HepG2 (cell line): ENCODE measurements at regions not wholly inside any gene's neighbourhood (a gene's known extent, or its start where the extent isn't known, plus 50 kb on each side); places are given as distances from the start of the nearest gene placed in this dataset.

Experiments
- ATAC-seq: fragments of 200-7000 bp; cut with Tn5 transposase; 3 replicates; pipeline ENCODE4 v1.9.1; 2020; ENCODE audit warnings: mild to moderate bottlenecking, moderate library complexity
- BruUV-seq: library from RNA; stranded (reverse); fragments of 400-500 nt; replicated peaks from 2 replicates; lab custom pipeline; 2021; lab: Mats Ljungman, UMichigan
- CTCF ChIA-PET: fragments of 300-600 bp; formaldehyde crosslinking; extraction: SDS; loops from one replicate; lab custom pipeline; 2021; ENCODE audit warnings: low total read pairs, inconsistent platforms, low intra/inter-chr PET ratio; lab: Yijun Ruan, JAX
- POLR2A ChIA-PET: fragments of 350-600 bp; sonication (Branson Sonifier 250); formaldehyde crosslinking; loops from one replicate; lab custom pipeline; 2020; ENCODE audit warnings: antibody characterized with exemption, inconsistent platforms; lab: Yijun Ruan, JAX
- DNase-seq: peaks from one replicate; pipeline ENCODE4 v3.0.0-alpha.2; 2015; ENCODE audit warnings: low spot score
- FAIRE-seq: peaks from 3 replicates; lab custom pipeline; 2011; peaks lifted over from hg19 to GRCh38; lab: Jason Lieb, UNC
- H2AFZ ChIP-seq: one replicate; pipeline ENCODE4 v1.6.1; 2011; ENCODE audit warnings: low read length, inconsistent platforms
- H3K27ac ChIP-seq: fragments of 300-600 bp; 3 replicates; pipeline ENCODE4 v1.8.0; 2011; ENCODE audit warnings: mixed run types, mild to moderate bottlenecking, mixed read lengths, low read length, inconsistent platforms; ENCODE audit not compliant: insufficient read depth; ENCODE audit errors: extremely low read length
- H3K27me3 ChIP-seq, 2 experiments: fragments of 200-600 bp in 1 of 2; 2 replicates in 1 of 2; 3 replicates in 1 of 2; pipeline versions ENCODE4 v1.6.0 to v1.8.0; 2011; ENCODE audit warnings: low read length in 2 of 2, mild to moderate bottlenecking in 2 of 2, moderate library complexity in 2 of 2, inconsistent platforms in 1 of 2; ENCODE audit not compliant: insufficient read depth in 2 of 2, control insufficient read depth in 1 of 2
- H3K36me3 ChIP-seq, 2 experiments: fragments of 200-600 bp in 1 of 2; replicated peaks in 1 of 2; 2 replicates in 1 of 2; 3 replicates in 1 of 2; pipeline versions ENCODE4 v1.5.1 to v1.8.0; 2011; ENCODE audit warnings: low read length in 2 of 2, inconsistent platforms in 1 of 2; ENCODE audit not compliant: insufficient read depth in 2 of 2, control insufficient read depth in 1 of 2
- H3K4me1 ChIP-seq: 2 replicates; pipeline ENCODE4 v1.5.1; 2012; ENCODE audit warnings: low read length, inconsistent platforms; ENCODE audit not compliant: insufficient read depth
- H3K4me2 ChIP-seq: 2 replicates; pipeline ENCODE4 v1.6.0; 2011; ENCODE audit warnings: low read depth, low read length, inconsistent platforms
- H3K4me3 ChIP-seq, 3 experiments: fragments of 200-600 bp in 1 of 3; sonication (generic), shearing (Covaris generic) in 1 of 3; replicated peaks in 1 of 3; 2 replicates each; pipeline ENCODE4 v1.5.1; 2011 to 2016; ENCODE audit warnings: low read length in 3 of 3, inconsistent platforms in 2 of 3, low read depth in 2 of 3, mild to moderate bottlenecking in 2 of 3, control low read depth in 1 of 3, mixed read lengths in 1 of 3; ENCODE audit not compliant: insufficient read depth in 1 of 3
- H3K79me2 ChIP-seq: one replicate; pipeline ENCODE4 v1.6.1; 2011; ENCODE audit warnings: low read length, inconsistent platforms; ENCODE audit not compliant: insufficient read depth
- H3K9ac ChIP-seq: 2 replicates; pipeline ENCODE4 v1.6.0; 2011; ENCODE audit warnings: mild to moderate bottlenecking, low read depth, low read length, inconsistent platforms; ENCODE audit not compliant: insufficient read depth
- H3K9me3 ChIP-seq: 2 replicates; pipeline ENCODE4 v1.5.1; 2012; ENCODE audit warnings: mild to moderate bottlenecking, low read length
- H4K20me1 ChIP-seq: 2 replicates; pipeline ENCODE4 v1.6.0; 2011; ENCODE audit warnings: inconsistent platforms, mild to moderate bottlenecking, low read length, moderate library complexity; ENCODE audit not compliant: insufficient read depth
- ATF1 ChIP-seq: IDR thresholded peaks from 2 replicates; pipeline ENCODE4 v1.6.1; 2016; ENCODE audit warnings: mild to moderate bottlenecking, control low read depth
- BORCS8-MEF2B ChIP-seq: sonication (generic); formaldehyde crosslinking; IDR thresholded peaks from 2 replicates; pipeline ENCODE4 v1.8.0; 2022; ENCODE audit warnings: mild to moderate bottlenecking, missing genetic modification reagents
- CBX1 ChIP-seq: IDR thresholded peaks from one replicate; pipeline ENCODE4 v1.6.1; 2016; ENCODE audit warnings: antibody characterized with exemption, low read depth
- CBX2 ChIP-seq, 2 experiments: fragments of 200-600 bp in 1 of 2; sonication (generic); formaldehyde crosslinking in 1 of 2; IDR thresholded peaks; 2 replicates each; pipeline versions ENCODE4 v1.7.0 to v1.8.1; 2018 to 2022; ENCODE audit warnings: low read depth in 2 of 2, low read length in 1 of 2, mild to moderate bottlenecking in 1 of 2, missing genetic modification reagents in 1 of 2
- GTF3A ChIP-seq: sonication (generic); formaldehyde crosslinking; conservative IDR thresholded peaks from 2 replicates; pipeline ENCODE4 v1.4.0; 2020; ENCODE audit warnings: mild to moderate bottlenecking, missing genetic modification reagents
- ISX ChIP-seq: sonication (generic); formaldehyde crosslinking; conservative IDR thresholded peaks from 2 replicates; pipeline ENCODE4 v1.5.0; 2020; ENCODE audit warnings: missing genetic modification reagents
- JUNB ChIP-seq: sonication (generic); formaldehyde crosslinking; IDR thresholded peaks from 2 replicates; pipeline ENCODE4 v1.8.0; 2022; ENCODE audit warnings: missing genetic modification reagents, mild to moderate bottlenecking, borderline replicate concordance
- PAX8 ChIP-seq: sonication (generic); formaldehyde crosslinking; IDR thresholded peaks from 2 replicates; pipeline ENCODE4 v1.8.0; 2022; ENCODE audit warnings: mild to moderate bottlenecking, missing genetic modification reagents, borderline replicate concordance
- SAP130 ChIP-seq: IDR thresholded peaks from 2 replicates; pipeline ENCODE4 v1.6.1; 2016; ENCODE audit warnings: low read depth
- SP140L ChIP-seq: sonication (generic); formaldehyde crosslinking; IDR thresholded peaks from 2 replicates; pipeline ENCODE4 v1.4.0; 2020; ENCODE audit warnings: missing genetic modification reagents, borderline replicate concordance
- ZNF12 ChIP-seq: sonication (generic); formaldehyde crosslinking; IDR thresholded peaks from 2 replicates; pipeline ENCODE4 v1.5.0; 2020; ENCODE audit warnings: missing genetic modification reagents
- ZNF383 ChIP-seq: sonication (generic); formaldehyde crosslinking; IDR thresholded peaks from 2 replicates; pipeline ENCODE4 v1.4.0; 2020; ENCODE audit warnings: missing genetic modification reagents, mild to moderate bottlenecking, borderline replicate concordance
- ZNF607 ChIP-seq: sonication (generic); formaldehyde crosslinking; IDR thresholded peaks from 2 replicates; pipeline ENCODE4 v1.5.1; 2020; ENCODE audit warnings: missing genetic modification reagents, mild to moderate bottlenecking, borderline replicate concordance
- ZNF746 ChIP-seq: sonication (generic); formaldehyde crosslinking; IDR thresholded peaks from 2 replicates; pipeline ENCODE4 v1.8.0; 2022; ENCODE audit warnings: mild to moderate bottlenecking, missing genetic modification reagents
- ZSCAN29 ChIP-seq: sonication (generic); formaldehyde crosslinking; conservative IDR thresholded peaks from 2 replicates; pipeline ENCODE4 v1.4.0; 2020; ENCODE audit warnings: mild to moderate bottlenecking, missing genetic modification reagents
- WGBS: methylation state at CpG from one replicate; pipeline ENCODE4 v1.1.6; 2017; ENCODE audit warnings: low lambda C conversion rate; 5-methylcytosine and 5-hydroxymethylcytosine counted together
- in situ Hi-C: cut with HindIII; loops from 2 replicates; pipeline ENCODE4 v1.10.0; 2017; ENCODE audit warnings: low pct_unique_long_range_greater_than_20kb; ENCODE audit not compliant: extremely low pct_ligation_motif_present
- intact Hi-C: fragments of 100-400 bp; cut with micrococcal nuclease; formaldehyde crosslinking; loops from one replicate; pipeline ENCODE4 v1.10.0; 2022; ENCODE audit not compliant: unreplicated experiment

DNA sequence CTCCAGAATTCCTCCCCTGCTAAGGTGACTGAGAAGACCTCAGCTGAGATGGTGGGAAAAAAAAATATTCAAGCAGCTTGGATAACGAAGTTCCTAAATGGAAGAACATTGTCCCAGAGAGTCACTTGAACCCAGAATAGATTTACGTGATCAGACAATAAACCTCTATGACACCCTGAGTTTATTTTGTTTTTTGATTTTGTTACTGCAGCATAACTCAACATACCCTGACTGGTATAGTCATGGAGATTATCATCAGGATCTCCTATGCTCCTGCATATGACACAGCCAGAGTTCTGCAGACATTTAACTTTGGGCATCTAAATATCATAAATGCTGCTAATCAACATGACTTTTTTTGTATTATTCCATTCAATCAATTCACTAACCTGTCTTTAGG is 282.9 kb downstream of the RASEF start:
- ATAC-seq (no peak), FAIRE-seq (no peak), DNase-seq (no peak)
- intact Hi-C loops (no loop called here), in situ Hi-C loops (no loop called here)
- H3K79me2 ChIP-seq = no peaks in the 10 kb centered on the region
- ChIA-PET CTCF (no interaction called here), POLR2A (no interaction called here)
- H3K4me2 ChIP-seq = no peak overlapping the region
- no peak overlapping the region for H3K27ac ChIP-seq
- no peak overlapping the region for H2AFZ ChIP-seq
- no TSS peak for BruUV-seq
- H3K4me3 ChIP-seq = no peak overlapping the region
- H3K9ac ChIP-seq = no peak overlapping the region
- WGBS = 0% methylated on average over 2 of the region's 2 CpGs
- TF ChIP-seq ISX (CRISPR knock-in tag) (no peak), ZNF12 (CRISPR knock-in tag) (peak; percentile 81; the same call in 1 of the 2 replicates)
- H3K9me3 ChIP-seq = no peaks in the 10 kb centered on the region
- H3K4me1 ChIP-seq = peaks cover 6% of the 10 kb centered on the region; the same call in 1 of the 2 replicates
- H3K27me3 ChIP-seq = no peaks in the 10 kb centered on the region
- H3K36me3 ChIP-seq = no peaks in the 10 kb centered on the region
- no peaks in the 10 kb centered on the region for H4K20me1 ChIP-seq

DNA sequence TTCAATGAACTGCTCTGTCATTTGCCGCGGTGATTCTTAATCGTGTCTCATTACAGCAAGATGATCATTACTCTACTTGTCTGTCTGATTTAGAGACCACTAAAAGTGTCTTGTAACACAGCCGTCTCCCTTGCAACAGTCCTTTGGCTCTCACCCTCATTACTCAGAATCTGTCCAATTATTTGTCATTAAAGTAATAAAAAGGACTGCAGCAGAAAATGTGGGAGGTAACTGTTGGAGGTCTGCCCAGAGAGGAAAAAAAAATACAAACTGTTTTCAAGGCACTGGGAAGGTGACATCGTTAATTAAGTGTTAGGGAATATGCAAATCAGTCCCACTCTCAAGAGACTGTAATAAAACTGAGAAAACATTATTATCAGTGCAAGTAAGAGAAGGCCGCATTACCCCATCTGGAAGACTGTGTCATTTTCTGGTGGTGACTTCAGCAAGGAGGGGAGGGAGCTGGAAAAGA is 281.0 kb downstream of the RASEF start:
- Histone ChIP-seq H3K4me1 (peaks cover 6% of the 10 kb centered on the region; the same call in 1 of the 2 replicates), H2AFZ (no peak overlapping the region), H4K20me1 (no peaks in the 10 kb centered on the region), H3K9me3 (no peaks in the 10 kb centered on the region), H3K27ac (no peak overlapping the region), H3K27me3 (no peaks in the 10 kb centered on the region), H3K36me3 (no peaks in the 10 kb centered on the region), H3K4me3 (no peak overlapping the region), H3K9ac (no peak overlapping the region), H3K4me2 (no peak overlapping the region), H3K79me2 (no peaks in the 10 kb centered on the region)
- no peak for FAIRE-seq
- TF ChIP-seq SP140L (CRISPR knock-in tag) = no peak
- TF ChIP-seq SAP130 = no peak
- TF ChIP-seq GTF3A = no peak
- no peak for TF ChIP-seq ATF1 (CRISPR knock-in tag)
- TF ChIP-seq ZNF383 (CRISPR knock-in tag) = no peak
- no peak for TF ChIP-seq CBX2 (IDR thresholded peaks at IDR 0.05; ENCODE audit: low read depth, low read length)
- TF ChIP-seq CBX2 (CRISPR knock-in tag; IDR thresholded peaks at IDR 0.05; ENCODE audit: low read depth) = no peak
- TF ChIP-seq JUNB (CRISPR knock-in tag) = no peak
- TF ChIP-seq ZNF746 (CRISPR knock-in tag) = no peak
- TF ChIP-seq ZSCAN29 (CRISPR knock-in tag) = no peak
- TF ChIP-seq ZNF607 (CRISPR knock-in tag) = no peak
- no peak for TF ChIP-seq BORCS8-MEF2B (CRISPR knock-in tag)
- TF ChIP-seq PAX8 = no peak
- no peak for TF ChIP-seq CBX1
- BruUV-seq = no TSS peak
- ChIA-PET CTCF (no interaction called here), POLR2A (no interaction called here)
- WGBS = 76% methylated on average over 6 of the region's 6 CpGs
- in situ Hi-C loops = no loop called here
- no peak for ATAC-seq
- DNase-seq = no peak
- intact Hi-C loops = no loop called here
